ENCODE measurements at regions not wholly inside any gene's neighbourhood (a gene's known extent, or its start where the extent isn't known, plus 50 kb on each side); places are given as distances from the start of the nearest gene placed in this dataset.

DNA sequence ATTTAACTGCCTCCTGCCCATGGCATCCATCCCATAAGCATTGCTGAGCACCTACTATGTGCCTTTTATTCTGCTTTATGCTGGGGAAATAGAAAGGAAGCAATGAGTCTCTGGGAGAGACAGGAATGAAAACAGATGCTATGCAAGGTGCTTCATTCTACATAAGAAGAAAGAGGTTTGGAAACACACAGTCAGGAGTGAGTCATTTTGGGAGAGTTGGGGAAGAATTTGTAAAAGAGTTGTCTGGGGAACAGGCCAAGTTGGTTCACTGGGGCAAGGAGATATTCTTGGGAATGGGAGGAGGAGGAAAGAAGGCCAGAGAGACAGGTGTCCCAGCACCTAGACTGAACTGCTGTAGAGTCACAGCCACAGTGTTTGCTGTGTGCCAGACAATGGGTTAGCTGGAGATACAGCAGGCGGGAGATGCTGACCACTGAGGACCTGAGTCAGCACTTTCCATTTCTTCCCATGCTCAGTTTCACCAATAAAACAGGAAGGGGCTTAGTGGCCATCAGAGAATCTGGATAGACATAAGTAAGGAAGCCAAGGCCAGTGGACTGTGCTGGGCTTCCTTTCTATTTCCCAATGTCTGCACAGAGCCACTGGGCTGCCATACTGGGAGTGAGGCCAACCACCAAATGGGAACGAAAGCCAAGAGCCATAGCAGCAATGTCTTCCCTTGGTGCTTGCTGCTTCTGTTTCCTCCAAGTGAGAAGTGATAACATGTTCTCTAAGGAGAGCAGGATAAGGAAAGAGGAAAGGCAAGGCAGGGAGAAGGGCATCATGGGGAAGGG lies 187.7 kb upstream of the USP24 start:
- no peak for DNase-seq (ENCODE audit: low read depth)

GRCh38 chr1:55402142-55402541 lies 187.0 kb upstream of the USP24 start:
- DNase-seq (ENCODE audit: low read depth), result peak; percentile 43

DNA sequence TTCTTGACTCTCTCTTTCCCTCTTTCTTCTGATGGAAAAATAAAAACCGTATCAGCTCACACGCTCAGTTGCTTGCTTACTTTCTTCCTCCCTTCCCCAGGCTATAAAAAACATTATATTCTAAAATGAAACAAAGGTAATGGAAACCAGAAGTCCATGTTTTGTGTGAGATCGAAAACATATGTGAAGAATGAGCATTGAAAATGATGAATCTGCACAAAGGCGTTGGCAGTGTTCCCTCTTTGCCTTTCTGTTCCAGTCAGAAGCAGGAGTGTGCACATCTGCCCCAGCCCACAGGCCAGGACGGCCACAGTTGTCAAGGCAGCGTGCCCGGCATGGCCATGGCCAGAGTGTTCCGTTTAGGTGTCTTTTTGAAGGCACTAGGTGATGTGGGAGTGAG lies 185.3 kb upstream of the USP24 start:
- DNase-seq (ENCODE audit: low read depth), result no peak

- DNase-seq (ENCODE audit: low read depth), result no peak
Observed at GRCh38 chr1:55399346-55399745, 184.2 kb upstream of the USP24 start.

DNA sequence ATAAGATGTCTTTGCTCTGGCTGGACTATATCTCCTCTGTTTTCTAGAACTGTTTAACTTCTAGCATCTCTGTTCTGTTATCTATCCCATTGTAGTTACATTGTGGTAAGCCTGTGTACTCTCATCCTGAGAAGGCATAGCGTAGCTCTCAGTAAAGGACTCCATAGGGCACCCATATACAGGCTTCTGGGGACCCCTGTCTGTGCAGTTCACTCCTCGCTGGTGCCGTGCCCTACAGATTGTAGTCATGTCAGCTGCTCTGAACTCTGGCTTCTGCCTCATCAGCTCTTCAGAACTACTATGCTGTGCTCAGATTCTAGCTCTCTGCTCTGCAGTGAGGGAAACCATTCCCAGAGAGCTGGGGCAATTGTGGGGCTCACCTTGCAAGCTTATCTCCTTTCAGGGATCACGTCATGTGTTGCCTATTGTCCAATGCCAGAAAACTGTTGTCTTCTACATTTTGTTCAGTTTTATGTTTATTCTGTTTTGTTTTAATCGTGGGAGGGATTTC lies 181.3 kb upstream of the USP24 start:
- DNase-seq (ENCODE audit: low read depth), result no peak

DNA sequence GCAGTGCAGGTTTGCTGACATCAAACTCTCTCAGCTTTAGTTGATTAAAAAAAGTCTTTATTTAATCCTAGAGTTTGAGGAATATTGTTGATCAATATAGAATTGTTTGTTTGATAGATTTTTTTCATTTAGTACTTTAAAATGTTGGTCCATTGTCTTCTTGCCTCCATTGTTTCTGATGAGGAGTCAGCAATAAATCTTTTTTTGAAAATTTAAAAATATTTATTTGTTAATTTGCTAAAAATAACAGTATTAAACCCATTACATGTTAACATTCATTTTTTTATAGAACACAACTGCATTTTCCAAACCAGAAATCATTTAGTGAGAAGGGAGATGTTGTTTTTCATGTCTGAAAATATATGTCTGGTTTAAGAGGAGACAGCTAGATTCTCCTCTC lies 173.8 kb upstream of the USP24 start:
- DNase-seq (ENCODE audit: low read depth), result no peak

- no peak for DNase-seq (ENCODE audit: low read depth)
Observed at GRCh38 chr1:55387145-55387544, 172.0 kb upstream of the USP24 start.

DNA sequence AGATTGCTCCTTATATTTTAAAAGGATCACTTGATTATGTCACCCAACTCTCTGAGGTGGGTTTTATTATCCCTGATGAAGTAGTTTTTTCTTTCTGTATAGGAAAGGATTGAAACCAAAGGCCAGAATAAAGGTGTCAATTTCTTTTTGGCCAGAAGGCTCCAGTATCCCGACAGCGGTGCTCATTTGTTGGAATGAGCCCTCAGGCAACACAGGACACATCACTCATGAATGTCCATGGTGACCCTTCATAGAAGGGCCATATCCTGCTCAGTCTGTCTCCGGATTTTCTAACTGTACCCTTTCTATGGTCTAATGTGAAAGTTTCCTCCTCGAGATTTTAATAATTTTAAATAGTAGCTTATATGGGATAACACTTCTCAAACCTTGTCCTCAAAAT lies 171.3 kb upstream of the USP24 start:
- DNase-seq (ENCODE audit: low read depth), result no peak

GRCh38 chr1:55385402-55386018 lies 170.3 kb upstream of the USP24 start:
- no peak for DNase-seq (ENCODE audit: low read depth)

DNA sequence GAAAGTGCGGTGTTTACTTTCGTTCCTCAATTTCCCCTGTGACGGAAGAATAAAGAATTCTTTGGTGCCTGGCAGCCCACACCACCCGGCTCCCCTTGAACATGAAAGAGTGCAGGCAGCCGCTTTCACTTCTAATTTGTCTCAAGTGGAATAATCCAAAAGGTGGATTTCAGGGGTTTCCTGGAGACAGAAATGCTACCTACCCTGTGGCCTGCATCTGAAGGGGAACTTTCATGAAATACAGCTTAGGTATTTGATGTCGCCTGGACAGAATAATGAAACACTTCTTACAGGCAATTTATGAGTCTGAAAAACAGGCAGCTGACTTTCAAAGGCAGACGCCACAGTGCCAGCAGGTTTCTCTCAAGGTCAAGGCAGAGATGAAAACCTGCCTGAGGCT lies 169.5 kb upstream of the USP24 start:
- DNase-seq (ENCODE audit: low read depth), result no peak

DNA sequence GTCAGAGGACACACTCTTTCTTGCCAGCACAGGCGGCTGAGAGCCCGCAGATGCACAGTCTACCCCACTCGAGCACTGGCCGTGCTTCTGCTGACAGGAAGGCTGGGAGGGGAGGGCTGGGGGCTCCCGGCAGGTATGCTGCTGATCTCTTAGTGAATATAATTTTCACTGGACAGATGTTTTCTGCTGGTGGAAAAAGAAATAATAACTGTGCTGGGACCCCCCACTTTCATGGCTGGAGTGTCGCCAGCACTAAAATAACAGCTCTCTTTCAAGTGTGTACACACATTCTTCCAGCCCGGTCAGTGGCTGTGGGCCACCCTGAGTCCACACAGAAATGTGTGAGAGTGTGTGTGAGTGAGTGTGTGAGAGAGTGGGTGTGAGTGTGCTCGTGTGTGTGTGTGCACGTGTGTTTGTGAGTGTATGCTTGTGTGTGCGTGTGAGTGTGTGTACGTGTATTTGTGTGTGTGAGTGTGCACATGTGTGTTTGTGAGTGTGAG lies 167.7 kb upstream of the USP24 start:
- DNase-seq (ENCODE audit: low read depth), result no peak

- no peak for DNase-seq (ENCODE audit: low read depth)
Observed at GRCh38 chr1:55381983-55382382, 166.8 kb upstream of the USP24 start.

DNA sequence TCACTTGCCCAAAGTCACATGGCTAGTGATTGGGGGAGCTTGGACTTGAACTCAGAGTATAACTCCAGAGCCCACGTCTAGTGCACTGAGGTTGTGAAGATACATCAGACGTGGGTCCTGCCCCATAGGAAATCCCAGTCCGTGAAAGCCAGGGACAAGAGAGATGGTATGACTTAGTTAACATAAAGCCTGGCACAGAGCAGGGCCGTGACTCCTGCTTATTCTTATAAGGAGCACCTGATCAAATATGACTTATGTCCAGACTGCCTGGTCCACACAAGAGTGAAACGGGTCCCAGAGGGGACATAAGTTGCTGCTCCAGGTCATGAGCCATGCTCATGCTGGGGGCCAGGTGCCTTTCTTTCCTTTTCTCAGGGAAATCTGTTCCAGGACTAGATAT lies 166.3 kb upstream of the USP24 start:
- no peak for DNase-seq (ENCODE audit: low read depth)

DNA sequence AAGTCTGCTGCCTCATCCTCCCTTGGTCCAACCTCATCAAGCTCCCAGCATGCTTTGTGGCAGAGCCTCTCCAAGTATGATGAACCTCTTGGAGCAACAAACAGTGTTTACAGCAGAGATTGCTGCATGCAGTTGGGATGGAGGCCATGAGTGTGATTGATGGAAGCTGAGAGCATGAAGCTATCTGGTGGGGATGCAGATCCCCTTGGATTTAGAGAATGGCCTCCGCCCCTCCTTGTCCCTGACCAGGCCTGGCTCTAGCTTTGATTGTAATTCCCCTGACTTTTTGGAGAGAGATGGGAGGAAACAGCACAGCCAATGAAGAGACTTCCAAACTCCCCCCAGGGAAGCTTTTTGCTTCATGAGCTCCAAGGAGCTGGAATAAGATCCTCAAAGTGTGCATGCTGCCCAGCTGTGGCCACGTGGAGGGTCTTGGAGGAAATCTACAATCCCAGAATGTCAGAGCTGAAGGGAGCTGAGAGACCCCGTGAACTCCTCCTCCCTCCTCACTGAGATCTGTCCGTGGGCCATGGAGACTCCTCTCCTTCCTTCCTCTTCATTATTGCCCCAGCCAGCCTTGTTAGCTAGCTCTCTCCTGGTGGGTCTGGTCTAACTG lies 165.3 kb upstream of the USP24 start:
- no peak for DNase-seq (ENCODE audit: low read depth)

DNA sequence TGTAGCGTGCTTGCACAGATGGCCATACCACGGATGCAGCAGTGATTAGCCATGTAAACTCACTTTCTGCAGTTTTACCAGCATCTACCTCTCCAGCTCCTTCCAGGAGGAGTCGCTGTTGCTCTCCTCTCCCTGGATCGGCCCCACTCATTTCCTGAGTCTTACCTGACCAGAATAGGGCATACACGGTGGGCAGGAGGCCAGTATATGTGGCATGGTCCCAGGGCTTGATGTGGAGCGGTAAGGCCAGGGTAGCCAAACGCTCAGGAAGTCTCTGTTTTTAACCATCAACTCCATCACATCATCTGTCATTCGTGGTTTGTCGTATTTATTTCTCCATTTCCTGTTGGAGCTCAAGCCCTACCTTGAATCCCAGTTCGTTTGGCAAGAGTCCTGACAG lies 163.4 kb upstream of the USP24 start:
- DNase-seq (ENCODE audit: low read depth), result no peak

DNA sequence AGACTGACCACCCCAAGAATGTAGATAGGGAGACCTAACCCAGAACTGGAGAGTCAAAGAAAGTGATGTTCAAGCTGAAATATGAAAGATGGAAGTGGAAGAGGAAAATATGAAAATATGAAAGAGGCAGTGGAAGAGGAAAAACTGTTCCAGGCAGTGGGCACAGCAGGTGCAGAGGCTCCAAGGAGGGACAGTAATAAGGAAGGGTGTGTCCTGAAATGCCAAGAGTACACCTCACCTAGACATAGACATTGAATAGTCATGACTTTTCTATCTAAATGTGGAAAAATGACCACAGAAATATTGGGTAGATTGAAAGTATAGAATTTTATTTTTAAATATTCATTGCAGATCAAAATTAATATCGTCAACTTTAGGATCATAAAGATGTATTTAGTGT lies 161.7 kb upstream of the USP24 start:
- no peak for DNase-seq (ENCODE audit: low read depth)

DNA sequence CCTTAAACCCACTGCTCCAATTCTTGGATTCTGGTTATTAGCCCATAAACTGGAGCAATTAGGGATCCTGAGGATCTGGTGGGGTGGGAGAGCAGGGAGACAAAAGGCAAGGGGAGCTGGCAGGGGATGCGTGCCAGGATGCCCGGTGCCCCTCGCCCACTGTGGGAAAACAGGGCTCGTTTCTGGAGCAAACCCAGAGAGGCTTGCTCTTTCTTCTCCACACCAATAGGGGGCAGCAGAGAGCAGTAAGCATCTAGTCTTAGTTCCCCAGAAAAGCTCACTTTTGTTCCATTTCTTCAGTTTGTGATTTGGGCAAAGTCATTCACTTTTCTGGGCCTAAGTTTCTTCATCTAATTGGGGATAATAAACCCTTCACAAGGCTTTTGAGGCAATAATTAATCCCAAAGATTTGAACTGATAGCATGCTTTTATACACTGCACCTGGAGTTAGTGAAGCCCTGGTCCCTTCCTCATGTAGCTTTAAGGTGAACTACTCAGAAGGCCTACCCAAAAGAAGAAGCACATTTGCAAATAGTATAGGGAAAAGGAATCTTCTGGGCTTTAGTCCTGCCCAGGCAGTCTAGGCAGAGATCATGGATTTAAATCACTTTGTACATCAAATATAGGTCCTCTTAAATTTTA lies 160.6 kb upstream of the USP24 start:
- DNase-seq (ENCODE audit: low read depth), result no peak

DNA sequence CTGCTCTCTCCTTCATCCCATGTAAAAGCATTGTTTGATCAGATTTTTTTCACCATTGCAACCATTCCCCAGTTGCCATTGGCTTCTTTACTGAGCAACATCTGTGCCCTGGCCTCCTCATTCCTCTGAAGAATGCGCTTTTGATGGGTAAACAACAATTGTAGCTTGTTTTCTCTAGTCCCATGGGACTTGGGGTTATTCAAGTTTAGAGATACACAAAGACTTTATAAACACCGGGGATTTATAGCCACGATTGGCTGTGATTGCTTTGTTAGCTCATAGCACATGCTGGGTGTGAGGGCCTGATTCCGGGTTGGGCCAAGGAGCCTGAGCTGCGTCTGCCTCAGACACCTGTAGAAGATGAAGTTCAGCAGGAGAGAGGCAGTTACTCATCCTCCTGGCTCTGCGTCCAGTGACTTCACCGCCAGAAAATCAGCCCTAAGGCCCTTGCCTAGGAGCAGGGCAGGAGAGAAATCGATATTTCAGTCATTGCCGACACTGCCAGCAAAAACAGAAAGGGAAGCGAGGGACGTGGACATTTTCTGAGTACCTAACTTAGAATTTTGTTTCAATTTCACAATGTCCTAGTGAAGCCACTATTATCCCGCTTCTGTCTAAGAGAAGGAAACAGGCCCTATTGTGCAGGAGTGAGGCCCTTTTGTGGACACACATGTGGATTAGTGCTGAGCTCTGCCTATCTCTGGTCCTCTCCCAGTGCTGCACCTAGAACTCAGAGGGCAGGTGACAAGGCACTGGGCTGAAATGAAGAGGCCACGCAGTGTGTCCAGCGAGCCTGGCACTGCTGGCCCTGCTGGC lies 159.8 kb upstream of the USP24 start:
- DNase-seq (ENCODE audit: low read depth), result no peak

- DNase-seq (ENCODE audit: low read depth), result no peak
Observed at GRCh38 chr1:55374216-55374615, 159.1 kb upstream of the USP24 start.

DNA sequence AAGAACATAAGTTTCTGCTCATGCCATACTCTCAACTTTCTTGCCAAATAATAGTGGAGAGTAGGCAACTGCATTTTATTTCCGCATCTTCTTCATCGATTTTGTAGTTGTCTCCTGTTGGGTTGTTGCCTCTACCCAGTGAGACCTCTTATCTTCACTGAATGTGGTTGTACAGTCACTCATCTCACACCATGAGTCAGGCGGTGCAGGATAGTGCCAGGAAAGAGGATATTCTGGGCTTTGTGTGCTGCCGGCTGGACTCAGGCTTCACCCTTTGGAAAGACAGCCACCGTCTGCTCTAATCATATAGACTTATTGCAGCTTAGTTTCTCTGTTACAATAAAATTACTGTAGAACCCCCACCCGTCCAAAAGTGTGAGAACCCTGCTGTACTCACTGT lies 154.3 kb upstream of the USP24 start:
- peak; percentile 8 for DNase-seq (ENCODE audit: low read depth)

DNA sequence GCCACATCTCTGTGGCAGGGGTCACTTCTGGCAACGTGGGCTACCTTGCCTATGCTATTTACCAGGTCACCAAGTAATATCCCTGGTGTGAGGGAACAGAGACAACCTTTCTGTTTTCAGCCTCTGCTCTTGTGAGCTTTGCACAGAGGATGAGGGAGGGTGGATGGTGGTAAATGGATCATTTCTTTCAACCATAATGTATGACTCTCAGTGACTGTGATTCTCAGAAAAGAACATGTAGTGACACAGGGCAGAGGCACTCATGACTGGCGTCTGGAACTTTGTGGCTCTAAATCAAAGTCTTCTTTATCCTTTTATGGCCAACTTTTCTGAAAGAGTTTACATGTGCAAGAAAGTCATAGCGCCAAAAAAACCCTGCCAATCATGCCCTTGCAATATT lies 153.5 kb upstream of the USP24 start:
- no peak for DNase-seq (ENCODE audit: low read depth)

- no peak for DNase-seq (ENCODE audit: low read depth)
Observed at GRCh38 chr1:55367273-55367672, 152.1 kb upstream of the USP24 start.

Measured in non-pigmented ciliary epithelial cell (primary cell).